ENCODE measurements at regions not wholly inside any gene's neighbourhood (a gene's known extent, or its start where the extent isn't known, plus 50 kb on each side); places are given as distances from the start of the nearest gene placed in this dataset.

DNA sequence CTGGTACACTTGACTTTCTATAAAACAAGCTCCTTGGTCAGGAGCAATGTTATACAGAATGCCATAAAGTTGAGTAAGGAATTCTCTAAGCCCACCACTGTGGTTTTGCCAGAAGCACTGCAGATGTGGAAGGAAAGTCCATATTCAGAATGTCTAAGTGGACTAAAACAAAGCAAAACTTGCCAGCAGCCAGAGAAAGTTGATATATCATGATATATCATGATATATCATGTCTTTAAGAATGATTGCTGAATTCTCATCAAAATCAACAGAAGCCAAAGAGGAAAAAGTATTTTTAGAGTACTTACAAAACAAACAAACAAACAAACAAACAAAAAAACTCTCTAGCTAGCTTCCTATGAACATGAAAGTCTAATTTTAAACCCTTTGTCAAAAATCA, 424.8 kb upstream of the OR4E1 start:
- no peak for DNase-seq (ENCODE audit: low read depth in 1 of 2, low spot score in 1 of 2)
- no peak overlapping the region for H3K27ac ChIP-seq (replicated peaks)
- TF ChIP-seq, protein P1, sequence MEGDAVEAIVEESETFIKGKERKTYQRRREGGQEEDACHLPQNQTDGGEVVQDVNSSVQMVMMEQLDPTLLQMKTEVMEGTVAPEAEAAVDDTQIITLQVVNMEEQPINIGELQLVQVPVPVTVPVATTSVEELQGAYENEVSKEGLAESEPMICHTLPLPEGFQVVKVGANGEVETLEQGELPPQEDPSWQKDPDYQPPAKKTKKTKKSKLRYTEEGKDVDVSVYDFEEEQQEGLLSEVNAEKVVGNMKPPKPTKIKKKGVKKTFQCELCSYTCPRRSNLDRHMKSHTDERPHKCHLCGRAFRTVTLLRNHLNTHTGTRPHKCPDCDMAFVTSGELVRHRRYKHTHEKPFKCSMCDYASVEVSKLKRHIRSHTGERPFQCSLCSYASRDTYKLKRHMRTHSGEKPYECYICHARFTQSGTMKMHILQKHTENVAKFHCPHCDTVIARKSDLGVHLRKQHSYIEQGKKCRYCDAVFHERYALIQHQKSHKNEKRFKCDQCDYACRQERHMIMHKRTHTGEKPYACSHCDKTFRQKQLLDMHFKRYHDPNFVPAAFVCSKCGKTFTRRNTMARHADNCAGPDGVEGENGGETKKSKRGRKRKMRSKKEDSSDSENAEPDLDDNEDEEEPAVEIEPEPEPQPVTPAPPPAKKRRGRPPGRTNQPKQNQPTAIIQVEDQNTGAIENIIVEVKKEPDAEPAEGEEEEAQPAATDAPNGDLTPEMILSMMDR (IDR thresholded peaks at IDR 0.05; ENCODE audit: insufficient read depth, low read length) = no peak
- TF ChIP-seq, protein P2, sequence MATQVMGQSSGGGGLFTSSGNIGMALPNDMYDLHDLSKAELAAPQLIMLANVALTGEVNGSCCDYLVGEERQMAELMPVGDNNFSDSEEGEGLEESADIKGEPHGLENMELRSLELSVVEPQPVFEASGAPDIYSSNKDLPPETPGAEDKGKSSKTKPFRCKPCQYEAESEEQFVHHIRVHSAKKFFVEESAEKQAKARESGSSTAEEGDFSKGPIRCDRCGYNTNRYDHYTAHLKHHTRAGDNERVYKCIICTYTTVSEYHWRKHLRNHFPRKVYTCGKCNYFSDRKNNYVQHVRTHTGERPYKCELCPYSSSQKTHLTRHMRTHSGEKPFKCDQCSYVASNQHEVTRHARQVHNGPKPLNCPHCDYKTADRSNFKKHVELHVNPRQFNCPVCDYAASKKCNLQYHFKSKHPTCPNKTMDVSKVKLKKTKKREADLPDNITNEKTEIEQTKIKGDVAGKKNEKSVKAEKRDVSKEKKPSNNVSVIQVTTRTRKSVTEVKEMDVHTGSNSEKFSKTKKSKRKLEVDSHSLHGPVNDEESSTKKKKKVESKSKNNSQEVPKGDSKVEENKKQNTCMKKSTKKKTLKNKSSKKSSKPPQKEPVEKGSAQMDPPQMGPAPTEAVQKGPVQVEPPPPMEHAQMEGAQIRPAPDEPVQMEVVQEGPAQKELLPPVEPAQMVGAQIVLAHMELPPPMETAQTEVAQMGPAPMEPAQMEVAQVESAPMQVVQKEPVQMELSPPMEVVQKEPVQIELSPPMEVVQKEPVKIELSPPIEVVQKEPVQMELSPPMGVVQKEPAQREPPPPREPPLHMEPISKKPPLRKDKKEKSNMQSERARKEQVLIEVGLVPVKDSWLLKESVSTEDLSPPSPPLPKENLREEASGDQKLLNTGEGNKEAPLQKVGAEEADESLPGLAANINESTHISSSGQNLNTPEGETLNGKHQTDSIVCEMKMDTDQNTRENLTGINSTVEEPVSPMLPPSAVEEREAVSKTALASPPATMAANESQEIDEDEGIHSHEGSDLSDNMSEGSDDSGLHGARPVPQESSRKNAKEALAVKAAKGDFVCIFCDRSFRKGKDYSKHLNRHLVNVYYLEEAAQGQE (IDR thresholded peaks at IDR 0.05; ENCODE audit: insufficient replicate concordance, low read depth) = no peak
- H3K27me3 ChIP-seq (ENCODE audit: insufficient read depth, poor library complexity, severe bottlenecking) = no peaks in the 10 kb centered on the region
- H3K4me3 ChIP-seq (replicated peaks; ENCODE audit: insufficient read depth, low read length) = no peak overlapping the region

DNA sequence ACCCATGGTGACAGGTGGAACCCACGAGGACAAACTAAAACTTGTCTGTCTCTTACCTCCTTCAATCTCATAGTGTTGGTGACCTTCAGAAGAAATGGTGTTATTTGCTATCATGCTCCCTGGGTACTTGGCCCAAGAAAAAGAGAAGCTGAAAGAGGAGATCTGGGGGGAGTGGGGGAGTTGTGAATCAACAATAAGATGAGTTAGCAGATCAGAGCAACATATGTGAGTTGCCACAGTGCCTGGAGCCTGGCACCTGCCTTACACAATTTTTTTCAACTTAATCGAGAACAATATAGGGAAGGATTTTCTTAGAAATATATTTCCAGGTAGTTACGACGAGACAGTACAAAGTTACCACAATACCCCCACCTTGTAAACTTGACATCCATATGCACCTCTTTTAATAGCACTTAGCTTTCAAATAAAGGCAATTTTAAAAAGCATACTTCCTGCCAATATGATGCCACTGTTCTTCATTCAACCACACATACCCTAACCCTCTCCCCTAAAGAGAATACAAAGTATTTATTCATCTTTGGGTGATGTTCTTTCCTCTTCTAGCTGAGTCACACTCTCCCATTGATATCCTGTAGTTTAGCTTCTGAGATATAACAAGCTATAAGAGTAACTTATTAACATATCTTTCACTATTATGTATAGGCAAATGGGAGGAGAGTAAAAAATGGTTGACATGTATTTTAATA, 424.1 kb upstream of the OR4E1 start:
- Histone ChIP-seq H3K27me3 (ENCODE audit: insufficient read depth, poor library complexity, severe bottlenecking) (no peaks in the 10 kb centered on the region), H3K27ac (replicated peaks) (no peak overlapping the region)

DNA sequence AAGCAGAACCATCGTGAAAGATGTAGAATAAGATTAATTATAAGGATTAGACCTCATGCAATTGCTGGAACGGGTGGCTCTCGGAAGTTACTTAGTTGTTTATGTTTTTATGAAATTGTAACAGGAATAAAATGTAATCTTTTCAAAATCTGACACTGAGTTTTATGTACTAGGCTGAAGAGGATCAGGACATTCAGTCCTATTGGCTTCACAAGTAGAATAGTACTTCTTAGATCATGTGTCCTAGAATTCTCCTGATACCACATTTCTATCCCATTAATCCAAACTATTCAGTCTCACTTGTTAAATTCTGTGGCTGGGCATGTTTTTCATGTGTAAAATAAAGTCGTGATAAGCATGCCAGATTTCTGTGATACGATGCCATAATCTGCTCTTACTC, 423.5 kb upstream of the OR4E1 start:
- TF ChIP-seq SPI1 (IDR thresholded peaks at IDR 0.05; ENCODE audit: borderline replicate concordance, low read depth) (no peak), GABPA (IDR thresholded peaks at IDR 0.05; ENCODE audit: low read depth) (no peak), POLR2AphosphoS5 (IDR thresholded peaks at IDR 0.05; ENCODE audit: low read depth) (no peak)
- TF ChIP-seq, protein P2 (IDR thresholded peaks at IDR 0.05; ENCODE audit: insufficient replicate concordance, low read depth) = no peak
- TF ChIP-seq, protein P1 (IDR thresholded peaks at IDR 0.05; ENCODE audit: insufficient read depth, low read length) = no peak
- Histone ChIP-seq H3K4me3 (replicated peaks; ENCODE audit: insufficient read depth, low read length) (no peak overlapping the region), H3K27ac (replicated peaks) (no peak overlapping the region), H3K27me3 (ENCODE audit: insufficient read depth, poor library complexity, severe bottlenecking) (no peaks in the 10 kb centered on the region)
- DNase-seq (ENCODE audit: low read depth in 1 of 2, low spot score in 1 of 2) = no peak

More for the DNA sequence above, 424.1 kb upstream of the OR4E1 start:
- TF ChIP-seq POLR2AphosphoS5 (IDR thresholded peaks at IDR 0.05; ENCODE audit: low read depth) (no peak), SPI1 (IDR thresholded peaks at IDR 0.05; ENCODE audit: borderline replicate concordance, low read depth) (no peak), GABPA (IDR thresholded peaks at IDR 0.05; ENCODE audit: low read depth) (no peak)
- TF ChIP-seq, protein P2 (IDR thresholded peaks at IDR 0.05; ENCODE audit: insufficient replicate concordance, low read depth) = no peak
- TF ChIP-seq, protein P1 (IDR thresholded peaks at IDR 0.05; ENCODE audit: insufficient read depth, low read length) = no peak
- no peak overlapping the region for H3K4me3 ChIP-seq (replicated peaks; ENCODE audit: insufficient read depth, low read length)
- no peak for DNase-seq (ENCODE audit: low read depth in 1 of 2, low spot score in 1 of 2)
